K562 (cell line): ENCODE measurements at regions not wholly inside any gene's neighbourhood (a gene's known extent, or its start where the extent isn't known, plus 50 kb on each side); places are given as distances from the start of the nearest gene placed in this dataset.

Experiments used
- ASH1L ChIP-seq: fragments of 450-650 bp; IDR thresholded peaks from 2 replicates; pipeline ENCODE4 v1.6.1; 2018; ENCODE audit warnings: borderline replicate concordance, mild to moderate bottlenecking, low read depth; ENCODE audit not compliant: partially characterized antibody
- E2F5 ChIP-seq: sonication (generic); formaldehyde crosslinking; IDR thresholded peaks from 2 replicates; pipeline ENCODE4 v1.8.0; 2022; ENCODE audit warnings: mild to moderate bottlenecking, missing genetic modification reagents
- ETS1 ChIP-seq: conservative IDR thresholded peaks from 2 replicates; pipeline ENCODE4 v1.6.1; 2011; ENCODE audit warnings: low read depth, mild to moderate bottlenecking, low read length; ENCODE audit not compliant: control insufficient read depth
- HDAC8 ChIP-seq: fragments of 450-650 bp; IDR thresholded peaks from 2 replicates; pipeline ENCODE4 v1.6.1; 2016; ENCODE audit warnings: mild to moderate bottlenecking, missing genetic modification characterization, moderate library complexity, missing compliant biosample characterization
- HEY1 ChIP-seq: fragments of 250-450 bp; sonication (Bioruptor Pico); IDR thresholded peaks from 2 replicates; pipeline ENCODE4 v1.5.0; 2020; ENCODE audit warnings: mild to moderate bottlenecking, moderate library complexity, borderline replicate concordance
- HNRNPK ChIP-seq: fragments of 200-400 bp; formaldehyde crosslinking; IDR thresholded peaks from one replicate; pipeline ENCODE4 v1.6.1; 2018; ENCODE audit warnings: mild to moderate bottlenecking, low read depth, low read length; ENCODE audit not compliant: poor library complexity, severe bottlenecking
- KAT7 ChIP-seq: sonication (generic); formaldehyde crosslinking; IDR thresholded peaks from 2 replicates; pipeline ENCODE4 v1.8.0; 2022; ENCODE audit warnings: missing genetic modification reagents, mild to moderate bottlenecking, borderline replicate concordance
- KDM2B ChIP-seq: fragments of 250-450 bp; sonication (Bioruptor Pico); IDR thresholded peaks from 2 replicates; pipeline ENCODE4 v1.8.0; 2021; ENCODE audit warnings: mild to moderate bottlenecking, moderate library complexity
- NCOA1 ChIP-seq: fragments of 450-650 bp; IDR thresholded peaks from 2 replicates; pipeline ENCODE4 v1.6.1; 2016; ENCODE audit warnings: low read depth
- NCOA2 ChIP-seq, 2 experiments: fragments of 450-650 bp; IDR thresholded peaks; 2 replicates each; pipeline ENCODE4 v1.6.1; 2018; ENCODE audit warnings: mild to moderate bottlenecking in 2 of 2, moderate library complexity in 1 of 2; ENCODE audit not compliant: partially characterized antibody in 2 of 2
- NFATC3 ChIP-seq: fragments of 450-650 bp; IDR thresholded peaks from 2 replicates; pipeline ENCODE4 v1.6.1; 2017; ENCODE audit warnings: mild to moderate bottlenecking
- NONO ChIP-seq, 2 experiments: fragments of 200-400 bp in 1 of 2; fragments of 450-650 bp in 1 of 2; formaldehyde crosslinking in 1 of 2; IDR thresholded peaks; 2 replicates each; pipeline ENCODE4 v1.6.1; 2017; ENCODE audit warnings: low read depth in 2 of 2, mild to moderate bottlenecking in 2 of 2, moderate library complexity in 2 of 2, low read length in 1 of 2
- NR2C1 ChIP-seq, 2 experiments: fragments of 450-650 bp; IDR thresholded peaks; 2 replicates each; pipeline ENCODE4 v1.6.1; 2017; ENCODE audit warnings: mild to moderate bottlenecking in 2 of 2, antibody characterized with exemption in 1 of 2, inconsistent platforms in 1 of 2, missing compliant biosample characterization in 1 of 2, missing genetic modification characterization in 1 of 2
- NRF1 ChIP-seq, 2 experiments: fragments of 450-650 bp; IDR thresholded peaks in 1 of 2; conservative IDR thresholded peaks in 1 of 2; 2 replicates each; pipeline ENCODE4 v1.6.1; 2014; ENCODE audit warnings: mild to moderate bottlenecking in 2 of 2
- PHF21A ChIP-seq: fragments of 450-650 bp; IDR thresholded peaks from 2 replicates; pipeline ENCODE4 v1.6.1; 2017; ENCODE audit warnings: low read depth, borderline replicate concordance
- RBM39 ChIP-seq: fragments of 200-400 bp; formaldehyde crosslinking; optimal IDR thresholded peaks from 2 replicates; pipeline ENCODE3; 2018; ENCODE audit warnings: low read depth, low read length
- TSC22D4 ChIP-seq: fragments of 450-650 bp; IDR thresholded peaks from 2 replicates; pipeline ENCODE4 v1.6.1; 2016; ENCODE audit warnings: missing genetic modification characterization, missing biosample characterization, control low read depth
- ZEB2 ChIP-seq: fragments of 450-650 bp; IDR thresholded peaks from 2 replicates; pipeline ENCODE4 v1.6.1; 2016
- ZHX1 ChIP-seq: fragments of 150-350 bp; conservative IDR thresholded peaks from 2 replicates; pipeline ENCODE4 v1.6.1; 2014; ENCODE audit warnings: low read length
- ZNF24 ChIP-seq: fragments of 450-650 bp; IDR thresholded peaks from 2 replicates; pipeline ENCODE4 v1.6.1; 2016
- ZNF444 ChIP-seq: fragments of 250-450 bp; sonication (Bioruptor Pico); IDR thresholded peaks from 2 replicates; pipeline ENCODE4 v1.4.0; 2020; ENCODE audit warnings: mild to moderate bottlenecking, moderate library complexity
- ZNF511 ChIP-seq: sonication (generic); formaldehyde crosslinking; IDR thresholded peaks from 2 replicates; pipeline ENCODE4 v1.8.0; 2022; ENCODE audit warnings: mild to moderate bottlenecking, missing genetic modification reagents
- ZNF583 ChIP-seq: fragments of 250-450 bp; sonication (Bioruptor Pico); IDR thresholded peaks from 2 replicates; pipeline ENCODE4 v1.4.0; 2020

GRCh38 chr15:92848852-92849598, 51.1 kb upstream of the CHD2 start (continued):
- TF ChIP-seq TSC22D4 (tag) (no peak), ASH1L (no peak), RBM39 (no peak), NONO (IDR thresholded peaks at IDR 0.05; ENCODE audit: low read depth in 2 of 2, low read length in 1 of 2) (no peak; a peak in 1 of 4 replicates), ZEB2 (no peak), ZNF444 (no peak), E2F5 (CRISPR knock-in tag) (no peak), NCOA2 (IDR thresholded peaks at IDR 0.05; ENCODE audit: partially characterized antibody in 2 of 2) (no peak), NRF1 (conservative IDR thresholded peaks at IDR 0.05 in 1 of 2, IDR thresholded peaks at IDR 0.05 in 1 of 2) (peak; percentile 22 to 30; a peak in 2 of 4 replicates), HDAC8 (tag) (no peak), KAT7 (CRISPR knock-in tag) (0 out of 2 replicates have a peak, but pooled peaks have one; percentile 38), ZHX1 (no peak), NCOA1 (peak; percentile 57; the same call in 1 of the 2 replicates), ZNF511 (CRISPR knock-in tag) (no peak), ETS1 (no peak), KDM2B (CRISPR knock-in tag) (no peak), HEY1 (CRISPR knock-in tag) (no peak), NFATC3 (no peak), ZNF24 (no peak), HNRNPK (no peak), PHF21A (no peak), NR2C1 (IDR thresholded peaks at IDR 0.05) (peak; percentile 36; the same call in 1 of the 2 replicates), NR2C1 (tag; IDR thresholded peaks at IDR 0.05) (peak; percentile 58), ZNF583 (no peak)
